Daoy (cell line): ENCODE measurements at regions not wholly inside any gene's neighbourhood (a gene's known extent, or its start where the extent isn't known, plus 50 kb on each side); places are given as distances from the start of the nearest gene placed in this dataset.
A peak's percentile ranks its signal among the peaks of the same experiment; 100 is the strongest.

Experiments used
- DNase-seq: peaks from one replicate; pipeline ENCODE4 v3.0.0-alpha.2; 2015; ENCODE audit warnings: low read depth

DNA sequence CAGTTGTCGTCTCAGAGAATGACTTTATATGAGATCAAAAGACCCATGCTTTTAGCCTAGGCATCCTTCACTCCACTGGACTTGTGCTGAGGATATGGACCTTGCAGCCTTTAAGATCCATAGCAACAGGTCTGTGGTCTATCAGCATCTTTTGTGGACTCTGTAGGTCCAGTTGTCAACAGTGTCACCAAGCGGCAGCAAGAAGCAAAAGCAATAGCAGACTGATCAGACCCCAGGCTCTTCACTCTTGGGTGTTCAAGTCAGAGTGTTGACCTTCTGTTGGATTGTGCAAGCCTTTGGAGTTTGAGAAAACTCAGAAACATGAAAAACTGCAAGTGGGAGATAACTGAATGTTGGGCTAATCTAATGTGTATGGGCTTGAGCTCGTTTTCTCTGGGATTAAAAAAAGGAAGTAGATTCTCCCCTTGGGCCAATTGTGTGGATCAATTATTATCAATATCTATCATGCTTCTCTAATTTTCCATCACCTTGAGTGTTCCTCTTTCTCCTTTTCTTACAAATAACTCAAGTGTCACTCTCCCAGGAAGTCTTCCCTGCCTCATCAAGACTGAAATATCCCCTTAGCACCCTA is 144.2 kb downstream of the LYPLAL1 start:
- peak; percentile 38 for DNase-seq

DNA sequence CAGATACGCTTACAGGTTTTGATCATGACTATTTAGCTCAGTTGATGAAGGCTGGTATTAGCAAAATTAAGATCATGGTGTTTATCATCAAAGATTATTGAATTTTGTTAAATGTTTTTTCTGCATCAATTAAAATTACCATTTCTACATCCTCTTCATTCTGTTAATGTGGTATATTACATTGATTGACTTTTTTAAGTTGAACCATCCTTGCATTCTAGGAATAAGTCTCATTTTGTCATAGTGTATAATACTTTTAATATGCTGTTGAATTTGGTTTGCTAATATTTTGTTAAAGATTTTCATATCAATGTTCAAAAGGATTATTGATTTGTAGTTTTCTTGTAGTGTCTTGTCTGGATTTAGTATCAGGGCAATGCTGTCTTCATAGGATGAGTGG is 142.4 kb downstream of the LYPLAL1 start:
- DNase-seq: no peak

DNA sequence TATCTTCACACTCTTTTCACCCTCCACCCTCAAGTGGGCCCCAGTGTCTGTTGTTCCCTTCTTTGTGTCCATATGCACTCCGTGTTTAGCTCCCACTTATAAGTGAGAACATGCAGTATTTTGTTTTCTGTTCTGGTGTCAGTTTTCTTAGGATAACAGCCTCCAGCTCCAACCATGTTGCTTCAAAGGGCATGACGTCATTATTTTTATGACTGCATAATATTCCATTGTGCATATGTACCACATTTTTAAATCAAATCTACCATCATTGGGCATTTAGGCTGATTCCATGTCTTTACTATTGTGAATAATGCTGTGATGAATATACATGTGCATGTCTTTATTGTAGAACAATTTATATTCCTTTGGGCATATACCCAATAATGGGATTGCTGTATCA is 140.3 kb downstream of the LYPLAL1 start:
- no peak for DNase-seq

DNA sequence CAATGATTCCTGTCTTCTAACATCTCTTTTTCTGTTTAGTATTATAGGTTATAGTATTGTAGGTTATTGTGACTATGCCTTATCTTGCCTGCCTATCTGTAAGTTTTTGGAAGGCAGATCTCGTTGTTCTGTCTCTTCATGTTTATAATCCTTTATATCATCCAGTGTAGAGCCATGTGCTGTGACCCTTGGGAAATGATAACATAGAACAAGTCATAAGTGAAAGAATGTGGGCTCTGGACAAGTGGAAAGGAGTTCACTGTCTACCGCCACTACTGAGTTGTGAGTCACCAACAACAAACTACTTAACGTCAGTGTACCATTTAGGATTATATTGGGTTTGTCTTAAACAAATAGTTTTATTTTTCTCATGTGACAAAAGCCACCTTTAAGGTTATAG is 139.3 kb downstream of the LYPLAL1 start:
- peak; percentile 58 for DNase-seq

DNA sequence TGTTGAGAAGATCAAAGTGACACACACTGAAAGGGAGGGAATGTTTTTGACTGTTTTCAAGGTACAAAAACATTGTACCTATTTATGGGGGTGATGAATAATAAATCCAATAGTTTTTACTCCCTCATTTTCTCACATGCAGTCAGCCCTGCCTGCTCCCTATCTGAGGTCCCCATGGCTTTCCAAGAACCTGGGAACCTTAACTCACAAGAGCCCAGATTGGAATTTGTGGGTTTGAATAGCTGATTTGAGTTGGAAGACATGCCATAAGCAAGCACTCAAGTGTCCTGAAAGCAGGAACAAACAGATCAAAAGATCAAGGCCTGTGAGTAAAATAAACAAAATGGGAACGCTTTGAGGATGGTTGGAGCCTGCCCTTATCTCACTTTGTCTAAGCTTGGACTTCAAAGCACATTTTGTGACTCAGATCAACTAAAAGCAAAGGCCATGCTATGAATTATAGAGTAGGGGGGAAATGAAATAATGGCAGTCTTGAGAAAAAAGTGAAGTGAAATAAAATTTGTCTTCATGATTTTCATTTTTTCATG is 136.6 kb downstream of the LYPLAL1 start:
- peak; percentile 19 for DNase-seq

DNA sequence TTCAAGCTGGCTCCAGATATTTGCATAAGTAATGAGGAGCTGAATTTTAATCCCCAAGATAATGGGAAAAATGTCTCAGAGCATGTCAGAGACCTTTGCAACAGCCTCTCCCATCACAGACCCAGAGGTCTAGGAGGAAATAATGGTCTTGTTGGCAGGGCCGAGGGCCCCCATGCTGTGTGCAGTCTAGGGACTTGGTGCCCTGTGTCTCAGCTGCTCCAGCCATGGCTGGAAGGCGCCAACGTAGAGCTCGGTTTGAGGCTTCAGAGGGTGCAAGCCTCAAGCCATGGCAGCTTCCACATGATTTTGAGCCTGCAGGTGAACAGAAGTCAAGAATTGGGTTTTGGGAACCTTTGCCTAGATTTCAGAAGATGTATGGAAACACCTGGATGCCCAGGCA is 134.7 kb downstream of the LYPLAL1 start:
- no peak for DNase-seq

DNA sequence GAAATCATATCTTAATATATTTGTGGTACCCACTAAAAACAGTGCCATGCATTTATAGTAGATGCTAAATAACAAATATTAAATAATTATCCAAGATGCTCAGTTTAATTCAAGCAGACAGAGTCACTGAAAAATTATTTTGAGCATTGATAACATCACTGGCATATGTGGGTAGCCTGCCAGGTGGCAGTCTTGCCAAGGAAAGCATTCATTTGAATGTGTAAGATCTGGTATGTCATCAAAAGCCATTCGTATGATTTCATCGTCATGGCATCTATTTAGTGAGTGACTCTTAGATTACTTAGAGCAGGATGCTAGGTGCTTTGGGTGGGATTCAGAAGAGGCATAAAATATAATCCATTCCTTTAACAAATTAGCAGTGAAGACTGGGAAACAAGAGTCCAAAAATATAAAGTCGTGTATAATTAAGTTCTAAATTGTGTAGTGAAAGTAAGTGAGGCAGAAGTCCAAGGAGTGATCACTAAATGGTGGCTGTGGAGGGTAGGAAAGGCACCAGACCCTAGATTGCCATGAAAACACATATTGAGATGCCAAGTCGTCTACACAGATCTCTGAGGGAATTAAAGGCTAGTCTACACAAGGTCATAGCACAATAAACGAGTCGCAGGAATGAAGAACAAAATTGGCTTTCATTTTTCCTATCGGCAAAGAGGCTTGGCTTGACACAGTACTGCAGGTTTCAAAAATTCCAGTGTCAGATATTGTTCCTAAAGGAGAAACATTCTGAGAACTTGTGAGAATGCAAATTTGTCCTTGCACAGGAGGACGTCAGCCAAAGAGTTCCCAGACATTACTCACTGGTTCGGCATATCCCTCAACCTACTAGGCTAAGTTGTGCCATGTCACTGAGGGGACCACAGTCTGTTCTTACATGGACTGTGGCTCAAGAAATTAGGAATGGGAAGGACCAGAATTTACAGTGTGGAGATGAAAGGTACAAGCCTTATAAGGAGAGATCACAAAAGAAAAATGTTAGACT is 130.8 kb downstream of the LYPLAL1 start:
- DNase-seq: peak; percentile 84

DNA sequence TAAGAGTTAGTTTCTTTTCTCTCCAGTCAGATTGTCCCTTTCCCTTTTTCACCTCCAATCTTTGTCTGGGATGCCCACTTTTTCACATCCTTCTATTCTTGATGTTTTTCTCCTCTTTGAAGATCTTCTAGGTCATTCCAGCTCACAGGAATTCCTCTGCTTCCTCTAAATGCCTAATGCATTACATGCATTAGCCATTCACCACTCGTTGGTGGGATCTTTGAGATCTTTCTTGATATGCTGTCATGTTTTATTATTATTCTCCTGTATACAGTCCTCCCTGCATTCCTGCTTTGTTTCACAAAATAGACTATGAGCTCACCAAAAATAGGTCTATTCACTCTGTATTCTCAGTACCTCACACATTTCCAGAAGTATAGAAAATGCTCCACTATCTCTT is 129.0 kb downstream of the LYPLAL1 start:
- no peak for DNase-seq

DNA sequence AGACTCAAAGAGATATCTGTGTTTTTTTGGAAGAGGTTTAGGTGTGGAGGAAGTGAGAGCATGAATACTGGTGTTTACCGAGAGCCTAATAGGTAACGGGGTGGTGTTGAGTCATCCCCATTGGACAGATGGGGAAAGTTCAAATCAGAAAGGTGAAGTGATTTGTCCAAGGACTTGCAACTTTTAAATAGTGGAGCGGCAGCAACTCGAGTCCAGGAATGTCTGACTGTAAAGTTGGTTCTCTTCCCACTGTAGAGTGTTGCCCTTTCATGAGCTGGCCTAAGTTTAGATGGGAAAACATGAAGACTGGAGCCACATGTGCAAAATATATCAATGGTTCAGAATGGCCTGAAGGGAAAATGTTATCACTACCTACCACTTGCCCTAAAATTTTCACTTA is 125.7 kb downstream of the LYPLAL1 start:
- no peak for DNase-seq

DNA sequence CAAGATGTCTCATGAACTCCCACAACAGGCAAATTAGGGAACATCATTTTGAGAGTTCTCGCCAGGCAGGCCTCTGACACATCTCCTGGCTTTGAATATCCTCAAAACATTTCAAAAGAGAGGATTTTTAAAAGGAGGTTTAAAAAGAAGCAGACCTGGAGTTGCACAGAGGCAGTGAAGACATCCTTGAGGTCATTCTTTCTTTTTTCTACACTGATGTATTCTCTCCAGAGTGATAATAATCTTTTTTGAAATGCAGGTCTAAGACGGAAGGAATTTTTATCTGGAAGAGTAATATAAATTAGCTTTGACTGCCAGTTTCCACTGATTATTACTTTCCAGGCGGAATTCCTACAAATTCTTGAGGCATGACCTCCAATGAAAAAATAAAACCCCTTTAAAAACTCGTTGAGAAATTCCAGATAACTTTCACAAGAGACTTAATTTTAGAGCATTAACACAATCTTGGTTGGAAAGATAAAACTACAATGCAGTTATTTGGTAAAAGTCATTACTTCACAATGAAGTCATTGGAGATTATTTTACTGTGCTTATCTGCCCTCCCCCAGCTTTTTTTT is 125.0 kb downstream of the LYPLAL1 start:
- DNase-seq: no peak

DNA sequence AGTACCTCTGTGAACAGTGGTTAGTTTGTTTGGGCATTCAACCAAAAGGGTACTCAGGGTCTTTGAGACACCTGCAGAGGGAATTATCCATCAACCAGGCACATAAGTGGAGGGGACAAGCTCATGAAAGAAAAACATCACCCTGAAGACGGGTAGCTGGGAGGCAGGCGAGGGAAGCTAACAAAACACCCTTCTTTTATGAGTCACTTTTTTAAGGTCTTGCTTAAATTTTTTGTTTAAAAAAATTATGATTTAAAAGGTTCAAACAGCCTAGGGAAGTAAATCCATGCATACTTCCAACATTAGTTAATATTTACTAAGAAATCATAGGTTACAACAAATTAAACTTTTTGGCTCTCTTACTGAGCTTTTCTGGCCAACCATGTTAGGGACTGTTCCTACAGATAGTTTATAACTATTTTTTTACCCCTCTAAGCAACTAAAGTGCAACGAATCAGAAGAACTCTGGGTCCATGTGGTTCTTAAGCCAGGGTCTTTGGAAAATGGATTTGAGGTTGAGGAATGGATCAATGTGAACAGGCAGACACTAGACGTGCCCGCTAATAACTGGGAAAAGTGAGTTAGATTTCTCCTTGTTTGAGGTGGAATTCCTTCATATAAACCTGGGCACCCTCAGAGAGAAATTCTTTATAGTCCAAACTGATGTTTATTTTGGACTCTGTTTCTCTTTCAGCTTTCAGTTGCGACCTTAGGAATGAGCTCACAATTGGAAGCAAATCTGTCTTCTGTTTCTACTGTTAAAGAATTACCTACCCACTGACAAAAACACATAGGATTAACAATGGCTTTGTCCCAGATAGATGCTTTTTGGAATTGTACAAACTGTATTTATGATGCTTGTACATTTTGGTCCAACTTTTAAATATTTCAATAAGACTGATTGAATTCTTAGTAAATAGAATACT is 123.0 kb downstream of the LYPLAL1 start:
- peak; percentile 33 for DNase-seq

DNA sequence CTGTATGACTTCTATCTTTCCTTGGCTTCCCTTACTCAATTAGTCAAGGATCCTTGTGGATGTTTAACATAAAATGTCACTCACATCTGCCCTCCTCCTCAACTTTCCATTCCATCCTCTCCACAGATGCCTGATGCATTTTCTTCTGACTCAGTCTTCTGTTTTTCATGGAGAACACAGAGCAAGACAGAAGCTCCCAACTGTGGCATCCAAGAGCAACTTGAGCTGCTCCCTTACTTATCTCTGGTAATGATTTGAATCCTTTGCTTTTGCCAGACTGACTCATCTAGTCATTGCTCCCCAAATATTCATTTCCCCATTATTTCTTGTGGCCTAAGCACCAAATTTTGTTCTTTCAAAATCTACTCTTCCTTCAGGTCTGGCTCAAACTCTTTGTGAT is 120.6 kb downstream of the LYPLAL1 start:
- no peak for DNase-seq

DNA sequence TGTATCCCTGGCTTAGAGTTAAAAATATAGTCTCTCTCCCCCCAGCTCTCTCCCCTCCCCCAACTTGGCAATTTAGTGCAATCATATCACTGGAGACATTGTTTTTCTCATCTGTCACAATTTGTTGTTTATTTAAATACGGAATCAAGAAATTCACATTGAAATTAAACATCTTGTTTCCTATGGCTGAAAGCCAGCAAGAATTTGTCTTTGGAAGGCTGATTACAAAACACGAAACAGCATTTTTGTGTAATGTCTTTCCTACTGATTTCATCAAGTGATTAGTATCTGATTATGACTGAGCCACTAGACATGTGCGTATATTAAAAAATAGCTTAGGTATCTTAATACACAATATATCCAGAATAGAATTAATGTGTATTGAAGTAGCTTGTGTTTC is 119.7 kb downstream of the LYPLAL1 start:
- DNase-seq: no peak

DNA sequence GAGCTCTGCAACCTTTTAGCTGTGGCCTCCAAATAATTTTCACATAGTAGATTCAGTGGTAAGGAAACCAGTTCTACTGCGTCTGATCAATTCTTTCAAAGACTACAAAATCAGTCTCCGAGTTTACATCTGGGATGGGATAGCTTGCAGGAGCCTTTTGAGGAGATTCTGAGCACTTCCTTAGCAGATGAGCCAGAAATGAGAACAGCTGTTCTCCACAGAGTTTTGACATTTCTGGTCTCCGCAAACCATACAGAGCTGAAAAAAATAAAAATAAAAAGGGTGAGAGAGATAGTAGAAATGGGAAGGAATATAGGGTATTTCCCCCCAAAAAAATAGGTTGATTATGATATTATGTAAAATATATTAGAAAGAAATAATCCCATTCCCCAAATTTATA is 119.3 kb downstream of the LYPLAL1 start:
- no peak for DNase-seq

DNA sequence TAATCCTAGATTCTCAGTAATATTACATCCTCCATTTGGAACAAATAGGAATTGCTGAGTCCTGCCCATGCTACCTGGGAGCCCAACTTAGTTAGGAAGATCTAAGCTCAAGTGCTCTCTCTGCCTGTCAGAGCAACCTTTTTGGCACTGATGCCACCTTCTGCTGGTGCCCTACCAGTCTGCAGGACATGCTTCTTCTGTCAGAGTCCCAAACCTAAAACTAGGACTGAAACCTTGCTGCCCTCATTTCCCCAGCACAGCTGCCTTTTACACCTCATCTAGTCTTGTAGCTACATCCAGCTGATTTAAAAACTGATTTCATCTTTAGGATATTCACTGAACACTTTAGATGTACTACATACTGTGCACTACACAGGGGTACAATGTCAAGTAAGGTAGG is 118.7 kb downstream of the LYPLAL1 start:
- no peak for DNase-seq

DNA sequence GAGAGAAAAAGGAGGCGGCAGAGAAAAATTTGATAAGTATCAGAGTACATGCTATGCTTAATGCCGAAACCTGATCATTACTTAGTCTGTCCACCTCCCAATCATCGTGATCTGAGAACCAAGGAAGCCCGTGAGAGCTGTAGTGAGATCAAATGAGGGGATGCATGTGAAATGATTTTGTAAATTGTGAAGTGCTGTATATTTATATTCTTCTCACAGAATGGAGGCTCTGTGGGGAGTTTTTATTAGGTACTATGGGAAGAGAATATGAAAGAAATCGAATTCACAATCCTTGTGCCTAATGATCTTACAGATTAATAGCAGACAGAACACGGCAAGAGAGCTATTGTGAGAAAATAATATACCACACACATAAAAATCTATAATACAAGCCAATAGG is 115.5 kb downstream of the LYPLAL1 start:
- DNase-seq: no peak

DNA sequence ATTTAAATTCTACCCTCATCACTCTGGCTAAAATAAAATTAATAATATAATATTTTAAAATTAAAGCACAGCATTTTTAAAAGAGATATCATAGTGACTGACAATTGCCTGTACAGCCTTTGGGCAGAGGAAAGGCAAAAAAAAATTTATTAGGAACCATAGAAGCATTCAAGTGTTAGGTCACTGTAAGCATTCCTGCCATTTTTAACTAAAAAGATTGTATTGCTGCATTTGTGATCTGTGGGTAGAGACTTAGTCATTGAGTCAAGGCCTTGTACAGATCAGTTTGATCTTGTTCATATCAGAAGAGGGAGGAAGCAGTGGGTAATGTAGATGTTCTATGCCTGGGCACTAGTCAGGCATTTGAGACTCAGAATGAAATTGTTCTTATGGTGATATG is 109.9 kb downstream of the LYPLAL1 start:
- no peak for DNase-seq

DNA sequence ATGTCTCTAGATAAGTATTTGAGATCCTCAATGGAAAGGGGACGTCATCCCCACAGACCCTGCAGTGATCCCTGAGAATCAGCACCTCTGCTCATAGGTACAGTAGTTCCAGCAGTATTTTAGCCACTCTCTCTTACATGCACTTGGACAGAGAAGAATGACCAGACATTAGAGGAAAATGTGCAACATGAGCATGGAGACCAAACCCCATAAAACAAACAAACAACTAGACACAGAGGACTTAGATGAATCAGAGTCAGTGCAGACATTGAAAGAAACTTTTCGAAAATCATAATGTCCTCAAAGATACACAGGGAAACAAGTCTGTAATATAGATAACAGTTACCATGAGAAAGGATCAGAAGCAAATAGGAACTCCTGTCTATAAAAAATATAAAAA is 108.2 kb downstream of the LYPLAL1 start:
- no peak for DNase-seq

DNA sequence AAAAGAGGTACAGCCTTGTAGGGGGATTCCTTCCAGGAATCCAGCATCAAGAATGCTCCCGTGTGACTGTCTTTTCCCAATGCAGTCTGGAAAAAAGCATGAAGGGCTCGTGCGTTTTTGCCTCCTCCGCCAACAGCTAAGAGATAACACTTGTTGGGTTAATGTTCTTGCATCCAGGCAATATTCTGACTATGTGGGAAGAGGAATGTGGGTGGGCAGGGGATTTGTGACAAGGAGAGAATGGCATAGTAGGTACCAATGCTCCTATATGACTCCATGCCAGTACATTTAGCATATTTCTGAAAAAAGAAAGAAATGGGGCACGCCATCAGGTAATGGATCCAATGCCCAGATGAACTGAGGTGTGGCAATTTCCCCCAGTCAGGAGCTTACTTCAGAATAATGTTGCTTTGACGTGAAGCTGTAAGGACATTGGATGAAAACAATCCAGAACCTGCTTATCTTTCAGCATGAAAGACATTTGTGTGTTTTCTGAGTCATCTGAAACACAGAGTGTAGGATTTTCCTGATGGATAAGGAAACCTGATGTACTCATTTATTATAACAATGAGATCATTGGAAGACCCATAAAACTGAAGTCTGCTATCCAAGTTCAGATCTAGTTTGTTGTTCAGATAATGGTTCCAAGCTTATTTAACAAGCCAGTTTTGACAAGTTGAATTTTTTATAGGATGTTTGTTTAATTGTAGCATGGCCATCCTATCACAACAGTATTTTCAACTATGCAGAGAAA is 105.5 kb downstream of the LYPLAL1 start:
- DNase-seq: peak; percentile 65

DNA sequence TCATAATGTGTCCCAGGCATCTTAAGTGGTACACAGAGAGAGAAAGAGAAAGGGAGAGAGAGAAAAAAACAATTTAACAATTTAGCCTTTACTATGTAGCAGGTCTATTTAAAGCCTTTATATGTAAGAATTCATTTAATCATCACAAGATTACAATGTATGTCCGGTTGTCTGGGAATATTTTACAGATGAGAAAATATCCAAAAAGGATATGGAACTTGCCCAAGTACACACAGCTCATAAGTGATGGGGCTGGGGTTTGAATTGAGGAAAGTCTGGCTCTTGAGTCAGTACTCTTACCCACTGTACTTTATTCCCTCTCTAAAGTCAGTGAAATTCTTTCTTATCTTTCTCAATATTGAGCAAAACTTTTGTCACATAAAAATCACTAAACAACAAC is 104.6 kb downstream of the LYPLAL1 start:
- no peak for DNase-seq
